BJ (cell line): ENCODE measurements at regions not wholly inside any gene's neighbourhood (a gene's known extent, or its start where the extent isn't known, plus 50 kb on each side); places are given as distances from the start of the nearest gene placed in this dataset.

Source experiments
- CTCF ChIA-PET: fragments of 350-600 bp; formaldehyde crosslinking; extraction: SDS; loops from one replicate; lab custom pipeline; 2021; ENCODE audit warnings: antibody characterized with exemption, inconsistent platforms; lab: Yijun Ruan, JAX
- POLR2A ChIA-PET: fragments of 300-600 bp; sonication (Branson Sonifier 250); formaldehyde crosslinking; extraction: SDS; loops from one replicate; lab custom pipeline; 2021; ENCODE audit warnings: antibody characterized with exemption; lab: Charles Lee
- DNase-seq: peaks from one replicate; pipeline ENCODE4 v3.0.0-alpha.2; 2011; ENCODE audit warnings: low read depth
- H3K27me3 ChIP-seq: 2 replicates; pipeline ENCODE4 v1.6.0; 2011; ENCODE audit warnings: low read length; ENCODE audit not compliant: control insufficient read depth, insufficient read depth
- H3K36me3 ChIP-seq: 2 replicates; pipeline ENCODE4 v1.5.1; 2011; ENCODE audit warnings: low read length; ENCODE audit not compliant: control insufficient read depth, insufficient read depth
- H3K4me3 ChIP-seq: 2 replicates; pipeline ENCODE4 v1.5.1; 2011; ENCODE audit warnings: low read depth, mild to moderate bottlenecking, control low read depth, low read length
- CTCF ChIP-seq: IDR thresholded peaks from 2 replicates; pipeline ENCODE4 v1.5.1; 2011; ENCODE audit warnings: low read depth, mild to moderate bottlenecking, control low read depth, inconsistent platforms, low read length, moderate library complexity; ENCODE audit not compliant: insufficient read depth

GRCh38 chr6:100173211-100173610 is 179.2 kb upstream of the MCHR2 start:
- H3K4me3 ChIP-seq: no peak overlapping the region
- H3K36me3 ChIP-seq: no peaks in the 10 kb centered on the region
- DNase-seq: no peak
- no peaks in the 10 kb centered on the region for H3K27me3 ChIP-seq
- TF ChIP-seq CTCF: no peak
- ChIA-PET POLR2A (no interaction called here), CTCF (interaction anchor here (0.7 to 6.5 kb wide), 3 partner anchors 25 to 287 kb away, joined by 3 to 47 read pairs (median 6); no protein-coding TSS in a partner anchor)

GRCh38 chr6:100172322-100172713 is 178.3 kb upstream of the MCHR2 start:
- no peaks in the 10 kb centered on the region for H3K27me3 ChIP-seq
- DNase-seq: no peak
- H3K36me3 ChIP-seq: no peaks in the 10 kb centered on the region
- CTCF ChIA-PET: interaction anchor here (1.1 to 6.5 kb wide), 5 partner anchors 55 to 288 kb away, joined by 3 to 47 read pairs (median 4); no protein-coding TSS in a partner anchor
- no peak for TF ChIP-seq CTCF
- no peak overlapping the region for H3K4me3 ChIP-seq
- POLR2A ChIA-PET: no interaction called here

- TF ChIP-seq CTCF: no peak
- ChIA-PET CTCF (interaction anchor here (1.1 to 6.5 kb wide), 5 partner anchors 55 to 289 kb away, joined by 3 to 47 read pairs (median 4); no protein-coding TSS in a partner anchor), POLR2A (interaction anchor here (0.6 to 0.7 kb wide), 2 partner anchors 13 to 273 kb away, joined by 3 to 4 read pairs; no protein-coding TSS in a partner anchor)
- Histone ChIP-seq H3K27me3 (no peaks in the 10 kb centered on the region), H3K4me3 (no peak overlapping the region), H3K36me3 (no peaks in the 10 kb centered on the region)
- DNase-seq: no peak
These were observed 177.7 kb upstream of the MCHR2 start for GRCh38 chr6:100171533-100172321.

DNA sequence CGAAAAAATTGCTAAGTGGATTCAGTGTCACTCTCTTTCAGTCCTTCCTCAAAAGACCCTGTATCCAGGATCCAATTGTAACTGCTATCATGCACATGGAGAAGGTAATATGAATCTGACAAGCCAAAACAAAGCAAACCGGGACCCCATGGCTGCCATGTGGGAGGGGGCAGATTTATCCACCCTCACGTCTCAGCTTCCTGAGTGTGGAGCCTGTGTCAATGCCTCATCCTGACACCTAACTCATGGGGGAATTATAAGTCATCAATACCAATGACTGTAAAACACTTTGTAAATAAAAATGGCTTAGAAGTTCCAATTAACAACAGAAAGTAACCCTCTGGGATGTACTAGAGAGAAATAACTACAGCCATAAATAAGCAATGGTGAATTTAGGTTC is 174.1 kb upstream of the MCHR2 start:
- Histone ChIP-seq H3K4me3 (no peak overlapping the region), H3K36me3 (no peaks in the 10 kb centered on the region), H3K27me3 (no peaks in the 10 kb centered on the region)
- ChIA-PET CTCF (interaction anchor here (2.4 kb wide), 1 partner anchor 293 kb away, joined by 5 read pairs; no protein-coding TSS in a partner anchor), POLR2A (no interaction called here)
- no peak for DNase-seq
- TF ChIP-seq CTCF: no peak

GRCh38 chr6:100167585-100167984 is 173.6 kb upstream of the MCHR2 start:
- TF ChIP-seq CTCF: no peak
- ChIA-PET POLR2A (no interaction called here), CTCF (no interaction called here)
- Histone ChIP-seq H3K36me3 (no peaks in the 10 kb centered on the region), H3K4me3 (no peak overlapping the region), H3K27me3 (no peaks in the 10 kb centered on the region)
- DNase-seq: no peak
